Tibial nerve (tissue), 4 donors: ENCODE measurements at regions not wholly inside any gene's neighbourhood (a gene's known extent, or its start where the extent isn't known, plus 50 kb on each side); places are given as distances from the start of the nearest gene placed in this dataset.

Source experiments
- EP300 ChIP-seq, 2 donors: sonication (generic); formaldehyde crosslinking; IDR thresholded peaks; one replicate each; pipeline ENCODE4 v1.6.1; 2017; ENCODE audit warnings: antibody characterized with exemption in 2 of 2, mild to moderate bottlenecking in 1 of 2
- POLR2A ChIP-seq, 2 donors: fragments of 450-650 bp; IDR thresholded peaks; one replicate each; pipeline ENCODE4 v1.6.1; 2017; ENCODE audit warnings: antibody characterized with exemption in 2 of 2, mild to moderate bottlenecking in 2 of 2, moderate library complexity in 2 of 2
- TF ChIP-seq, protein P1 (sequence below), 5 experiments: fragments of 200-600 bp in 3 of 5; fragments of 450-650 bp in 2 of 5; sonication (generic) in 3 of 5; IDR thresholded peaks; one replicate each; pipeline ENCODE4 v1.5.1; 2016 to 2019; ENCODE audit warnings: antibody characterized with exemption in 5 of 5, mild to moderate bottlenecking in 3 of 5, moderate library complexity in 2 of 5

- TF ChIP-seq, protein P1, sequence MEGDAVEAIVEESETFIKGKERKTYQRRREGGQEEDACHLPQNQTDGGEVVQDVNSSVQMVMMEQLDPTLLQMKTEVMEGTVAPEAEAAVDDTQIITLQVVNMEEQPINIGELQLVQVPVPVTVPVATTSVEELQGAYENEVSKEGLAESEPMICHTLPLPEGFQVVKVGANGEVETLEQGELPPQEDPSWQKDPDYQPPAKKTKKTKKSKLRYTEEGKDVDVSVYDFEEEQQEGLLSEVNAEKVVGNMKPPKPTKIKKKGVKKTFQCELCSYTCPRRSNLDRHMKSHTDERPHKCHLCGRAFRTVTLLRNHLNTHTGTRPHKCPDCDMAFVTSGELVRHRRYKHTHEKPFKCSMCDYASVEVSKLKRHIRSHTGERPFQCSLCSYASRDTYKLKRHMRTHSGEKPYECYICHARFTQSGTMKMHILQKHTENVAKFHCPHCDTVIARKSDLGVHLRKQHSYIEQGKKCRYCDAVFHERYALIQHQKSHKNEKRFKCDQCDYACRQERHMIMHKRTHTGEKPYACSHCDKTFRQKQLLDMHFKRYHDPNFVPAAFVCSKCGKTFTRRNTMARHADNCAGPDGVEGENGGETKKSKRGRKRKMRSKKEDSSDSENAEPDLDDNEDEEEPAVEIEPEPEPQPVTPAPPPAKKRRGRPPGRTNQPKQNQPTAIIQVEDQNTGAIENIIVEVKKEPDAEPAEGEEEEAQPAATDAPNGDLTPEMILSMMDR (IDR thresholded peaks at IDR 0.05), result no peak
- TF ChIP-seq POLR2A (IDR thresholded peaks at IDR 0.05), result no peak
- no peak for TF ChIP-seq EP300 (IDR thresholded peaks at IDR 0.05)
Measured at GRCh38 chr2:188220535-188220934, 71.1 kb upstream of the GULP1 start.
